GM18858 (cell line): ENCODE measurements at regions not wholly inside any gene's neighbourhood (a gene's known extent, or its start where the extent isn't known, plus 50 kb on each side); places are given as distances from the start of the nearest gene placed in this dataset.

ENCODE experiments used
- ATAC-seq: cut with Tn5 transposase; IDR thresholded peaks from one replicate; pipeline ENCODE4 v1.9.1; 2021; ENCODE audit not compliant: unreplicated experiment

- ATAC-seq: no peak
Measured at GRCh38 chr20:24147479-24147878, 158.9 kb upstream of the GGTLC1 start.

- ATAC-seq: no peak
Measured at GRCh38 chr20:24146231-24146634, 157.7 kb upstream of the GGTLC1 start.

- no peak for ATAC-seq
Measured at GRCh38 chr20:24144371-24144770, 155.8 kb upstream of the GGTLC1 start.

GRCh38 chr20:24141111-24141510, 152.5 kb upstream of the GGTLC1 start:
- no peak for ATAC-seq

GRCh38 chr20:24139846-24140245, 151.3 kb upstream of the GGTLC1 start:
- no peak for ATAC-seq

GRCh38 chr20:24138951-24139350, 150.4 kb upstream of the GGTLC1 start:
- ATAC-seq: no peak

- no peak for ATAC-seq
Measured at GRCh38 chr20:24138196-24138857, 149.7 kb upstream of the GGTLC1 start.

GRCh38 chr20:24136659-24137246, 148.2 kb upstream of the GGTLC1 start:
- no peak for ATAC-seq

- ATAC-seq: no peak
Measured at GRCh38 chr20:24135781-24136180, 147.2 kb upstream of the GGTLC1 start.

GRCh38 chr20:24134930-24135329, 146.4 kb upstream of the GGTLC1 start:
- ATAC-seq: no peak

- ATAC-seq: no peak
Measured at GRCh38 chr20:24134284-24134683, 145.7 kb upstream of the GGTLC1 start.

GRCh38 chr20:24132246-24132645, 143.7 kb upstream of the GGTLC1 start:
- ATAC-seq: no peak

GRCh38 chr20:24131684-24132083, 143.1 kb upstream of the GGTLC1 start:
- no peak for ATAC-seq

- ATAC-seq: no peak
Measured at GRCh38 chr20:24131281-24131680, 142.7 kb upstream of the GGTLC1 start.

- no peak for ATAC-seq
Measured at GRCh38 chr20:24129641-24130040, 141.1 kb upstream of the GGTLC1 start.

GRCh38 chr20:24124951-24125650, 136.5 kb upstream of the GGTLC1 start:
- ATAC-seq: no peak

- no peak for ATAC-seq
Measured at GRCh38 chr20:24124003-24124402, 135.4 kb upstream of the GGTLC1 start.

- ATAC-seq: no peak
Measured at GRCh38 chr20:24118441-24119175, 130.0 kb upstream of the GGTLC1 start.

GRCh38 chr20:24118034-24118433, 129.5 kb upstream of the GGTLC1 start:
- no peak for ATAC-seq

GRCh38 chr20:24117383-24117782, 128.8 kb upstream of the GGTLC1 start:
- ATAC-seq: no peak

GRCh38 chr20:24116611-24117010, 128.0 kb upstream of the GGTLC1 start:
- ATAC-seq: no peak

GRCh38 chr20:24112360-24112759, 123.8 kb upstream of the GGTLC1 start:
- no peak for ATAC-seq
